Neutrophil (primary cell): ENCODE measurements at regions not wholly inside any gene's neighbourhood (a gene's known extent, or its start where the extent isn't known, plus 50 kb on each side); places are given as distances from the start of the nearest gene placed in this dataset.

Experiments
- H3K27ac ChIP-seq: fragments of 200-600 bp; sonication (generic); 2 replicates; pipeline ENCODE4 v1.5.1; 2016; ENCODE audit warnings: mild to moderate bottlenecking, moderate library complexity
- H3K27me3 ChIP-seq: fragments of 200-600 bp; sonication (generic); 2 replicates; pipeline ENCODE4 v1.6.0; 2016; ENCODE audit warnings: mild to moderate bottlenecking
- H3K36me3 ChIP-seq: fragments of 200-600 bp; sonication (generic); 2 replicates; pipeline ENCODE4 v1.5.1; 2017
- H3K4me1 ChIP-seq, 2 experiments: fragments of 200-600 bp in 1 of 2; sonication (generic) in 1 of 2; 1 replicate in 1 of 2; 2 replicates in 1 of 2; pipeline versions ENCODE4 v1.5.1 to v1.6.1; 2013 to 2016; ENCODE audit warnings: low read depth in 1 of 2, low read length in 1 of 2, mild to moderate bottlenecking in 1 of 2, moderate library complexity in 1 of 2; ENCODE audit not compliant: control insufficient read depth in 1 of 2, insufficient read depth in 1 of 2
- H3K4me3 ChIP-seq, 2 experiments: fragments of 200-600 bp in 1 of 2; sonication (generic) in 1 of 2; 1 replicate in 1 of 2; 2 replicates in 1 of 2; pipeline ENCODE4 v1.5.1; 2013 to 2016; ENCODE audit warnings: low read depth in 1 of 2, low read length in 1 of 2, mild to moderate bottlenecking in 1 of 2, moderate library complexity in 1 of 2
- H3K9me3 ChIP-seq: fragments of 200-600 bp; sonication (generic); 2 replicates; pipeline ENCODE4 v1.5.1; 2016
- CTCF ChIP-seq: fragments of 200-600 bp; sonication (generic); IDR thresholded peaks from 2 replicates; pipeline ENCODE4 v1.5.1; 2016; ENCODE audit warnings: antibody characterized with exemption

GRCh38 chr16:72536723-72537435, 364.9 kb upstream of the PMFBP1 start:
- Histone ChIP-seq H3K27ac (no peak overlapping the region), H3K4me3 (no peak overlapping the region), H3K36me3 (no peaks in the 10 kb centered on the region), H3K27me3 (no peaks in the 10 kb centered on the region), H3K9me3 (no peaks in the 10 kb centered on the region), H3K4me1 (no peaks in the 10 kb centered on the region)
- TF ChIP-seq CTCF = no peak

- no peaks in the 10 kb centered on the region for H3K4me1 ChIP-seq
- H3K27ac ChIP-seq = no peak overlapping the region
- no peak for TF ChIP-seq CTCF
- H3K4me3 ChIP-seq = no peak overlapping the region
- H3K27me3 ChIP-seq = no peaks in the 10 kb centered on the region
- H3K9me3 ChIP-seq = no peaks in the 10 kb centered on the region
- H3K36me3 ChIP-seq = no peaks in the 10 kb centered on the region
These were observed 361.0 kb upstream of the PMFBP1 start for GRCh38 chr16:72532906-72533410.

GRCh38 chr16:72530434-72530833, 358.5 kb upstream of the PMFBP1 start:
- no peaks in the 10 kb centered on the region for H3K9me3 ChIP-seq
- no peak overlapping the region for H3K4me3 ChIP-seq
- no peaks in the 10 kb centered on the region for H3K27me3 ChIP-seq
- no peak for TF ChIP-seq CTCF
- no peak overlapping the region for H3K27ac ChIP-seq
- no peaks in the 10 kb centered on the region for H3K4me1 ChIP-seq
- no peaks in the 10 kb centered on the region for H3K36me3 ChIP-seq

- Histone ChIP-seq H3K27ac (no peak overlapping the region), H3K36me3 (no peaks in the 10 kb centered on the region), H3K9me3 (peaks cover 3% of the 10 kb centered on the region), H3K4me1 (no peaks in the 10 kb centered on the region), H3K4me3 (no peak overlapping the region), H3K27me3 (no peaks in the 10 kb centered on the region)
- no peak for TF ChIP-seq CTCF
These were observed 351.1 kb upstream of the PMFBP1 start for GRCh38 chr16:72523087-72523486.

GRCh38 chr16:72517154-72517553, 345.2 kb upstream of the PMFBP1 start:
- Histone ChIP-seq H3K4me3 (no peak overlapping the region), H3K27ac (no peak overlapping the region), H3K9me3 (no peaks in the 10 kb centered on the region), H3K4me1 (no peaks in the 10 kb centered on the region), H3K27me3 (no peaks in the 10 kb centered on the region), H3K36me3 (no peaks in the 10 kb centered on the region)
- TF ChIP-seq CTCF = no peak
